ENCODE measurements at regions not wholly inside any gene's neighbourhood (a gene's known extent, or its start where the extent isn't known, plus 50 kb on each side); places are given as distances from the start of the nearest gene placed in this dataset.

GRCh38 chr6:9647599-9647998, 767.3 kb downstream of the TFAP2A start:
- DNase-seq, result no peak

GRCh38 chr6:9647071-9647445, 767.8 kb downstream of the TFAP2A start:
- no peak for DNase-seq

DNA sequence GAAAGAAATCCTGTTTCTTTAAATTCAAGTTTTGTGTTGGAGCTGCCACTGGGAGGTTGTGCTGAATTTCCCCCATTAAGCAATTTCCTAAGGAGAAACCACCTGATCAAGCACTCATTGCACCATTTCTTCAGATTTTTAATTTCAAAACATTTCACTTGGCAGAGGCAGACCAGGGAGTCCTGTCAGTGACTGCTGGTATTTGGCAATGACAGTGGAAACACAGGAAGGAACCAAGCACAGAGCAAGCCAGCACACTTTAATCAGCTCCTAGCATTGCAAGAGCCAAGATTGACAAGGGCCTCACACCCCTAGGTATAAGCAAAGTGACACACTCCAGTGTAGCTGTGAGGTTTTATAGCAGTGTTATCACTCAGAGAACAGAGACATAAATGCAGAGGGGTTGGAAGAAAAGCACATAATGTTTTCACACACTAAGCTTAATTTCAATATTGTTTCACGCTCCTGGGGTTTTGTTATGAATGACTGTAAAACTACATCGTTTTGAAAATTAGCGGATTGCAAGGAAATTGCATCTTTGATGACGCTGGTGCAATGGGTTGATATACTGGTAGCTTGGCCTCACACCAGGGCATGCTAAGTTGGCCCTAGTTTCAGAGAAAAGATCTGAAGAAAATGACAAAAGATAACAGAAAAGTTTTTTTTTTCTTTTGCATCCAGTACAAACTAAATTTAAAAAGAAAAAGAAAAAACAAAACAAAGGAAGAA, 768.4 kb downstream of the TFAP2A start:
- no peak for DNase-seq

DNA sequence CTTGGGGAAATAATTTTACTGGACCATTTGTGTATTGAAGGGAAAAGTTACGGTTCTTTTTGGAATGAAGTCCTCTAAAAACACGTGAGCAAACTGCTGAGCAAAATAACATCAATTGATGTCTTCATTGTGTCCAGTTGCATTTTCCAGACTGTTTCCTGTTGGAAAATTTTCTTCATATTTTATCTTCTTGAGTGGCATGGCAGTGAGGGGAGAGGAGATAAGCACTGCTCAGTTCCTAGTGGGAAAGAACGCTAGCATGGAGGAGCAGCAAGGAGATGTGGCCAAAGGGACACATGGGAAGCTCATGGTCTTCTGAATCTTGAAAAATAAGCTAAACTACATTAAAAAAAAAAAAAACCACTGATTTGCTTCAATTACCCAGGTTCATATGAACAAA, 776.0 kb downstream of the TFAP2A start:
- DNase-seq, result no peak

- no peak for DNase-seq
Observed at GRCh38 chr6:9634776-9635175, 780.1 kb downstream of the TFAP2A start.

DNA sequence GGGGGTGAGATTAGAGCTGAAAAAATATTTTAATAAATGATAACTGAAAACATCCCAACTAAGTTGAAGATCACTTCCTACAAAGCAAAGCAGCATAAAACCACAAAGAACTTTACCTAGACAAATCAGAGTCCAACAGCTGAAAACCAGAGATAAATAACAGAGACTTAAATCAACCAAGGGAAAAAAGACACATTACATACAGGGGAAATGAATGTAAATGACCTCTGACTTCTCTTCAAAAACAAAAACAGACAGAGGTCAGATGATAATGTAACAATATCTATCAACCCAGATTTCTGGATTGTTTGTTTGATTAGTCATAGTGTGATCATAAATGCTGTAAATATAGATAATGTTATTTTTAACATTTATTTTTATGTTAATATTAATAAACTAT, 782.8 kb downstream of the TFAP2A start:
- DNase-seq, result no peak

GRCh38 chr6:9628819-9629218, 786.1 kb downstream of the TFAP2A start:
- DNase-seq, result no peak

- DNase-seq, result no peak
Observed at GRCh38 chr6:9627916-9628315, 787.0 kb downstream of the TFAP2A start.

DNA sequence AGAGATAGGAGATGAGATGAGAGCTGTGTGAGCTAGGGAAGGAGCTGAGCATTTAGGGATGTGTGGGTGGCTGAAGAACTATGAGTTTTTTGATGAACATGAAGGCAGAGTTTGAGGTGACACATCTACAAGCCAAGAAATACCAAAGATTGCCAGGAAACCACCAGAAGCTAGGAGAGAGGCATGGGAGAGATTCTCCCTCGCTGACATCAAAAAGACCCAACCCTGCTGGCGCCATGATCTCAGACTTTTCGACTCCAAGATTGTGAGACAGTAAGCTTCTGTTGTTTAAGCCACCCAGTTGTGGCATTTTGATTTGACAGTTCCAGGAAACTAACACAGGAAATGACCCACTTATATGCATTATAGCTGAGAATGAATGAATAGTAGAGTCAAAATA, 790.9 kb downstream of the TFAP2A start:
- DNase-seq, result no peak

GRCh38 chr6:9623228-9623832, 791.5 kb downstream of the TFAP2A start:
- no peak for DNase-seq

GRCh38 chr6:9621276-9621675, 793.6 kb downstream of the TFAP2A start:
- DNase-seq, result no peak

DNA sequence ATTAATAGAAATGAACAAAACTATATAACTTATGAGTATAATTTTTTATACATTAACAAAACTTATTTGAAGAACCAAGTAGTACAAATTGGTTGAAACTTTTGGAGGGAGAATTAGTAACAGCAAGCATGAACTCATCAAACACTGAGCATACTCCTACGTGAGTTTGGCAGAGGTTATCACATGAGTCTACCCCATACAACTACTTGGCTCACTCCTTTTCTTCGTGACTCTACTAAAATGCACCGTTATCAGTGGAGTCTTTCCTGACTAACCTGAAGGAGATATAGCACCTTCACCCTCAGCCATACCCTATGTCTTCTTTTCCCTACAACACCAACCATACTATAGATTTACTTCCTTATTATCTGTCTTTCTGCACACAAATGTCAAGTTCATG, 794.2 kb downstream of the TFAP2A start:
- no peak for DNase-seq

GRCh38 chr6:9620263-9620662, 794.6 kb downstream of the TFAP2A start:
- no peak for DNase-seq

- no peak for DNase-seq
Observed at GRCh38 chr6:9614778-9615177, 800.1 kb downstream of the TFAP2A start.

- DNase-seq, result no peak
Observed at GRCh38 chr6:9612489-9612888, 802.4 kb downstream of the TFAP2A start.

- no peak for DNase-seq
Observed at GRCh38 chr6:9610620-9611415, 804.1 kb downstream of the TFAP2A start.

DNA sequence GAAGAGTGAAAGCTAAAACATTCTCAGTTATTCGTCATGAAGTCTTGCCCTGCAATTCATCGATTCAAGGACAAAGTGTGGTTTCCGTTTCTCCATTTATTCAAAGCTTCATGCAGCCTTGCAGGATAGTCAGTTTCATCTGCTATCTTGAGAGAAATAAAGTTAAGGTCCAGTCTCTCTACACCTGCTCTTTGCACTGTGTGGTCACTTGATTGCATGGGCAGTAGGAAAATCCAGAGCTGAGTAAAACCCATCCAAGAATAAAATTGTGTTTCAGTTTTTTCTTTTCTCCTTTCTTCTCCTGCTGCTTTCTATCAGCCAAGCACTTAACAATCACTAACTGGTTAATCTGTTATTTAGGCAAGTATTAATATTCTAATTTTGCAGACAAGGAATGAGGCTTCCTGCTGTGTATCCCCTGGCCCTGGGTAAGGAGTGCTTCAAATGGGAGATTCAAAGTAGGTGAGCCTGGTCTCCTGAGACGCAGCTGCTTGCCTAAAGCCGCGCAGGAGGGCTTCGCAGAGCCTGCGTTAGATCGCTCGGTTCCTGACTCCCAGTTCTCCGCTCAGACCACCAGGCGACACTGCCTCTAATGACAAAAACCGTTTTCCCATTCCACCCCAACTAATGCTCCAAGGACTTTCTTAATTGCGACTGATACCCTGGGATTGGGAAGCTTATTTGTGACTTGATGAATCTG, 808.3 kb downstream of the TFAP2A start:
- DNase-seq, result no peak

- no peak for DNase-seq
Observed at GRCh38 chr6:9594746-9595145, 820.1 kb downstream of the TFAP2A start.

GRCh38 chr6:9593554-9593953, 821.3 kb downstream of the TFAP2A start:
- DNase-seq, result no peak

GRCh38 chr6:9583753-9584352, 831.0 kb downstream of the TFAP2A start:
- no peak for DNase-seq

DNA sequence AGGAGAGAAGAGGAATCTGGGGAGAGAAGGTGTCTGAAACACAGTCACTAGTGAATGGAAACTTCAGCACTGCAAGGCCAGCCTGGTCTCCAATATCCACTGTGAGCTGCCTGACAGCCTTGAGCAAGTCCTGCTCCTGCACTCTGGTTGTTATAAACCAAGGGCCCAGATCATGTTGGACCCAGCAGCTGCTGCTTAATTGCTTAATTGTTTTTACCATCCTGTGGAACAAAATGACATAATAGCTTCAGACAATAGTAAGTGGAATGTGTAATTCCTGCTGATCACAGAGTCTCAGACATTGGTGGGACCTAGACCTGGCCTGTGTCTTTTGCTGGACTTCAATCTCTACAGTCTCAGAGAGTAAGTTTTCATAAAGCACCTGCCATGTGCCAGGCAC, 833.7 kb downstream of the TFAP2A start:
- DNase-seq, result no peak

DNA sequence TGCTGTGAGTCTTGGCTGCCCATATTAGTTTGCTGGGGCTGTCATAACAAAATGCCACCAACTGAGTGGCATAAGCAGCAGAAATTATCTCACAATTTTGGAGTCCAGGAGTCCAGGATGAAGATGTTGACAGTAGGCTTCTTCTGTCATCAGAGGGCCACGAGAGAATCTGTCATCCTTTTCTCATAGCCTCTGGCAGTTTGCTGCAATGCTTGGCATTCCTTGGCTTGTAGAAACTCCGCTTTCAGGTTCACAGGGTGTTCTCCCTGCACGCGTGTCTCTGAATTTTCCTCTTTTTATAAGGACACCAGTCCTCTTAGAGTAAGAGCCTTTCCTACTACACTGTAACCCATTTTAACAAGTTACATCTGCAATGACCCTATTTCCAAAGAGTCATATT, 838.4 kb downstream of the TFAP2A start:
- DNase-seq, result no peak

DNA sequence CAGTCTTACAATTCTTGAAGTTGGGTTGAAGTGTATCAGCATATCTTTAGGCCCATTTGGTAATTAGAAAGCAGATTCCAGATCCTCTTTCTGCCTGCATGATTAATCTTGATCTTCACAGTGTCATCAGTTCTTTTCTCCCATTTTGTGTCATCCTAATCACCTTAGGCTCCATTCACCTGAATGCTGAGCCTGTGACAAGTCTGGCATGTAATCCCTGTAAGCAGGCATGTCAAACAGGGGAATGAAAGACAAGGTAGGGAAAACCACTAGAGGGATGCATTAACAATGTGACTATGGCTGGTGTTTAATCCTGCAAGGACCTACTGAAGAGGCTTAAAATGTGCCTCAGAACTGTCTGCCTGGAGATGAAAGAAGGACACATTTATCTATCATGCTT, 848.8 kb downstream of the TFAP2A start:
- DNase-seq, result no peak
